ENCODE measurements at regions not wholly inside any gene's neighbourhood (a gene's known extent, or its start where the extent isn't known, plus 50 kb on each side); places are given as distances from the start of the nearest gene placed in this dataset.

DNA sequence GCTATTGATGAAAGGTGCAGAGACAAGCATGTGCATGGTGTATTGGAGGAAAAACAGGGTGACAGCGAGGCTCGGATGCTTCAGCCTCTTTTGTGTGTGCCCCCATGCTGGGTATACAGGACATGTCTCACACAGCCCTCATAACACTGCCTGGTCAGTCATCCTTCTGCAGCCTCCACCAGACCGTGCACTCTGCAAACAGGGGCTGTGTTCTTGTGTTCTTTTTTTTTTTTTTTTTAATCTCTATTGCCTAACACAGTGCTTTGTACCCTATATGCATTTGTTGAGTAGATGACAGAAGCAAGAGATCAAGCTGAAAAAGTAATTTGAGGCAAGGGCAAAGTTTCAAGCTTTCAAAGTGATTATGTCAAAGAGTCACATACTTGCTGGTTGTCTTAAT is 367.2 kb upstream of the SLITRK1 start:
- ATAC-seq (ENCODE audit: low read depth) (no peak), DNase-seq (no peak)
- Mint-ChIP-seq H3K4me1 (no peaks in the 10 kb centered on the region), H3K9me3 (ENCODE audit: insufficient read depth) (peaks cover 6% of the 10 kb centered on the region), H3K27me3 (no peaks in the 10 kb centered on the region), H3K27ac (no peak overlapping the region), H3K4me3 (no peak overlapping the region)
- Histone ChIP-seq H3K9ac (ENCODE audit: low read length) (no peak overlapping the region), H3K4me3 (ENCODE audit: control extremely low read depth in 1 of 5, extremely low read depth in 1 of 5, insufficient read depth in 1 of 5, low read depth in 2 of 5, low read length in 4 of 5) (no peak overlapping the region), H3K79me2 (ENCODE audit: control insufficient read depth, insufficient read depth, low read length) (no peaks in the 10 kb centered on the region), H3K4me2 (replicated peaks; ENCODE audit: low read depth, low read length, poor library complexity, severe bottlenecking) (no peak overlapping the region), H4K20me1 (ENCODE audit: control insufficient read depth, insufficient read depth, low read length, poor library complexity, severe bottlenecking) (no peaks in the 10 kb centered on the region), H2AFZ (ENCODE audit: insufficient read depth, low read depth, low read length, poor library complexity, severe bottlenecking) (no peak overlapping the region), H3K9me3 (ENCODE audit: control extremely low read depth in 1 of 3, control insufficient read depth in 2 of 3, insufficient read depth in 1 of 3, low read length in 2 of 3) (peaks cover 0 to 12% (median 0%) of the 10 kb centered on the region in 3 donors), H3K4me1 (ENCODE audit: control insufficient read depth in 2 of 2, insufficient read depth in 2 of 2, low read length in 2 of 2) (no peaks in the 10 kb centered on the region), H3K27ac (ENCODE audit: low read length in 2 of 2) (no peak overlapping the region), H3K36me3 (replicated peaks in 1 of 2; ENCODE audit: control extremely low read depth in 1 of 2, control insufficient read depth in 1 of 2, extremely low read depth in 1 of 2, insufficient read depth in 2 of 2, low read length in 1 of 2) (no peaks in the 10 kb centered on the region), H3K27me3 (replicated peaks in 1 of 4; ENCODE audit: control extremely low read depth in 1 of 4, control insufficient read depth in 3 of 4, insufficient read depth in 4 of 4, low read length in 3 of 4) (no peaks in the 10 kb centered on the region)
- CTCF ChIA-PET, result no interaction called here
- POLR2A ChIA-PET, result no interaction called here
- intact Hi-C loops (cut with micrococcal nuclease), result no loop called here
- TF ChIP-seq, protein P1, sequence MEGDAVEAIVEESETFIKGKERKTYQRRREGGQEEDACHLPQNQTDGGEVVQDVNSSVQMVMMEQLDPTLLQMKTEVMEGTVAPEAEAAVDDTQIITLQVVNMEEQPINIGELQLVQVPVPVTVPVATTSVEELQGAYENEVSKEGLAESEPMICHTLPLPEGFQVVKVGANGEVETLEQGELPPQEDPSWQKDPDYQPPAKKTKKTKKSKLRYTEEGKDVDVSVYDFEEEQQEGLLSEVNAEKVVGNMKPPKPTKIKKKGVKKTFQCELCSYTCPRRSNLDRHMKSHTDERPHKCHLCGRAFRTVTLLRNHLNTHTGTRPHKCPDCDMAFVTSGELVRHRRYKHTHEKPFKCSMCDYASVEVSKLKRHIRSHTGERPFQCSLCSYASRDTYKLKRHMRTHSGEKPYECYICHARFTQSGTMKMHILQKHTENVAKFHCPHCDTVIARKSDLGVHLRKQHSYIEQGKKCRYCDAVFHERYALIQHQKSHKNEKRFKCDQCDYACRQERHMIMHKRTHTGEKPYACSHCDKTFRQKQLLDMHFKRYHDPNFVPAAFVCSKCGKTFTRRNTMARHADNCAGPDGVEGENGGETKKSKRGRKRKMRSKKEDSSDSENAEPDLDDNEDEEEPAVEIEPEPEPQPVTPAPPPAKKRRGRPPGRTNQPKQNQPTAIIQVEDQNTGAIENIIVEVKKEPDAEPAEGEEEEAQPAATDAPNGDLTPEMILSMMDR (IDR thresholded peaks at IDR 0.05), result no peak
- TF ChIP-seq EZH2 (IDR thresholded peaks at IDR 0.05; ENCODE audit: borderline replicate concordance, insufficient read depth, low read depth, low read length, poor library complexity, severe bottlenecking), result no peak
- WGBS (ENCODE audit: insufficient coverage), result 100% methylated on average over 2 of the region's 3 CpGs

DNA sequence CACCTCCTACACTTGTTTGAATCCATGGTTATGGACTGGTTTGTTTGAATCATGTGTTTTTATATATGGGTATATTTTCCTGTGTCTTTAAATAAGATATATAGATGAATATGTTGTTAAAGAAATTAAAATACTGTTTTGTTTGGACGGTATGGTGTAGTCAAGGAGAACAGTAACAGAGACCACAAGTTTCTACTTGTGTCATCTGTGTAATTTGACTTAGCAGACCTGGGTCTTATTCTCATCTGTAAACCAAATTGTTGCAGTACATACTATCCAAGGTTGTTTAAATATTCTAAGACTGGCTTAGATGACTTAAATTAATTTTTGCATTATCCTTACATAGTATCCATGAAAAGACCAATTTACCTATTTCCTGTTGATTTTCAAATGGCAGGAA is 361.1 kb upstream of the SLITRK1 start:
- no peaks in the 10 kb centered on the region for H3K27me3 Mint-ChIP-seq
- H3K79me2 ChIP-seq (ENCODE audit: control insufficient read depth, insufficient read depth, low read length), result no peaks in the 10 kb centered on the region
- no peak overlapping the region for H3K27ac ChIP-seq (ENCODE audit: low read length in 2 of 2)
- POLR2A ChIA-PET, result no interaction called here
- CTCF ChIA-PET, result interaction anchor here (0.7 kb wide), 1 partner anchor 18 kb away, joined by 4 read pairs; no protein-coding TSS in a partner anchor
- no peak overlapping the region for H3K4me3 Mint-ChIP-seq
- intact Hi-C loops (cut with micrococcal nuclease), result no loop called here
- H3K9me3 ChIP-seq (ENCODE audit: control extremely low read depth in 1 of 3, control insufficient read depth in 2 of 3, insufficient read depth in 1 of 3, low read length in 2 of 3), result no peaks in the 10 kb centered on the region
- no peaks in the 10 kb centered on the region for H3K9me3 Mint-ChIP-seq (ENCODE audit: insufficient read depth)
- H3K36me3 ChIP-seq (replicated peaks in 1 of 2; ENCODE audit: control extremely low read depth in 1 of 2, control insufficient read depth in 1 of 2, extremely low read depth in 1 of 2, insufficient read depth in 2 of 2, low read length in 1 of 2), result no peaks in the 10 kb centered on the region
- no peaks in the 10 kb centered on the region for H3K4me1 ChIP-seq (ENCODE audit: control insufficient read depth in 2 of 2, insufficient read depth in 2 of 2, low read length in 2 of 2)
- no peak overlapping the region for H3K9ac ChIP-seq (ENCODE audit: low read length)
- H3K4me3 ChIP-seq (ENCODE audit: control extremely low read depth in 1 of 5, extremely low read depth in 1 of 5, insufficient read depth in 1 of 5, low read depth in 2 of 5, low read length in 4 of 5), result no peak overlapping the region
- H3K4me1 Mint-ChIP-seq, result no peaks in the 10 kb centered on the region
- no peak for ATAC-seq (ENCODE audit: low read depth)
- no peak overlapping the region for H2AFZ ChIP-seq (ENCODE audit: insufficient read depth, low read depth, low read length, poor library complexity, severe bottlenecking)
- no peak overlapping the region for H3K27ac Mint-ChIP-seq
- no CpG with 5 or more reads among the region's 1 CpG for WGBS (ENCODE audit: insufficient coverage)
- no peaks in the 10 kb centered on the region for H4K20me1 ChIP-seq (ENCODE audit: control insufficient read depth, insufficient read depth, low read length, poor library complexity, severe bottlenecking)
- H3K4me2 ChIP-seq (replicated peaks; ENCODE audit: low read depth, low read length, poor library complexity, severe bottlenecking), result no peak overlapping the region
- no peak for DNase-seq
- H3K27me3 ChIP-seq (replicated peaks in 1 of 4; ENCODE audit: control extremely low read depth in 1 of 4, control insufficient read depth in 3 of 4, insufficient read depth in 4 of 4, low read length in 3 of 4), result no peaks in the 10 kb centered on the region
- TF ChIP-seq, protein P1 (IDR thresholded peaks at IDR 0.05), result no peak
- TF ChIP-seq EZH2 (IDR thresholded peaks at IDR 0.05; ENCODE audit: borderline replicate concordance, insufficient read depth, low read depth, low read length, poor library complexity, severe bottlenecking), result no peak

Measured in B cell (primary cell).